ENCODE measurements at regions not wholly inside any gene's neighbourhood (a gene's known extent, or its start where the extent isn't known, plus 50 kb on each side); places are given as distances from the start of the nearest gene placed in this dataset.

GRCh38 chr12:126608607-126609175, 1543.5 kb downstream of the AACS start:
- Histone ChIP-seq H3K4me1 (no peaks in the 10 kb centered on the region), H3K27ac (no peak overlapping the region), H3K36me3 (no peaks in the 10 kb centered on the region), H3K27me3 (no peaks in the 10 kb centered on the region), H3K4me3 (no peak overlapping the region), H3K9me3 (peaks cover 0 to 32% (median 11%) of the 10 kb centered on the region in 12 donors)
- DNase-seq (no peak), ATAC-seq (no peak)
- WGBS, 4 donors: 63 to 77% (median 70%) methylated on average over 2 of the region's 2 CpGs
- intact Hi-C loops (cut with DNase I): no loop called here
- TF ChIP-seq POLR2A (IDR thresholded peaks at IDR 0.05): no peak
- TF ChIP-seq CTCF (IDR thresholded peaks at IDR 0.05): no peak

GRCh38 chr12:126616441-126616840, 1551.2 kb downstream of the AACS start:
- intact Hi-C loops (cut with DNase I): loop anchor here in 3 of 10 donors (5.0 to 10.0 kb wide), 2 partner anchors 1082 to 1084 kb away; no protein-coding TSS in a partner anchor
- Histone ChIP-seq H3K4me3 (no peak overlapping the region), H3K27me3 (no peaks in the 10 kb centered on the region), H3K36me3 (no peaks in the 10 kb centered on the region), H3K27ac (no peak overlapping the region), H3K4me1 (no peaks in the 10 kb centered on the region), H3K9me3 (peaks cover 0 to 36% (median 15%) of the 10 kb centered on the region in 12 donors)
- DNase-seq (no peak), ATAC-seq (no peak)
- TF ChIP-seq CTCF (IDR thresholded peaks at IDR 0.05) (no peak), POLR2A (IDR thresholded peaks at IDR 0.05) (no peak)
- WGBS, 4 donors: 92 to 94% (median 92%) methylated on average over 15 to 16 of the region's 16 CpGs

GRCh38 chr12:126617312-126617711, 1552.1 kb downstream of the AACS start:
- Histone ChIP-seq H3K36me3 (no peaks in the 10 kb centered on the region), H3K27me3 (no peaks in the 10 kb centered on the region)
- no peak for DNase-seq

GRCh38 chr12:126627596-126627995, 1562.4 kb downstream of the AACS start:
- no peaks in the 10 kb centered on the region for H3K36me3 ChIP-seq
- WGBS, 4 donors: 55 to 59% (median 58%) methylated on average over 4 of the region's 4 CpGs
- intact Hi-C loops (cut with DNase I): no loop called here
- no peak overlapping the region for H3K4me3 ChIP-seq
- no peaks in the 10 kb centered on the region for H3K4me1 ChIP-seq
- H3K27me3 ChIP-seq: peaks cover 0 to 6% (median 0%) of the 10 kb centered on the region in 9 donors
- ATAC-seq (no peak), DNase-seq (no peak)
- no peak overlapping the region for H3K27ac ChIP-seq
- TF ChIP-seq POLR2A (IDR thresholded peaks at IDR 0.05) (no peak), CTCF (IDR thresholded peaks at IDR 0.05) (no peak)
- H3K9me3 ChIP-seq: peaks cover 0 to 3% (median 0%) of the 10 kb centered on the region in 12 donors

More at GRCh38 chr12:126617312-126617711, 1552.1 kb downstream of the AACS start:
- H3K4me3 ChIP-seq: no peak overlapping the region
- intact Hi-C loops (cut with DNase I): loop anchor here in 3 of 10 donors (5.0 to 10.0 kb wide), 2 partner anchors 1083 to 1085 kb away; no protein-coding TSS in a partner anchor
- ATAC-seq: no peak
- WGBS, 4 donors: 84 to 91% (median 86%) methylated on average over 5 of the region's 5 CpGs
- no peak for TF ChIP-seq POLR2A (IDR thresholded peaks at IDR 0.05)
- peak in 8 of 12 donors; percentile 13 to 43 (median 32) for TF ChIP-seq CTCF (IDR thresholded peaks at IDR 0.05)
- H3K4me1 ChIP-seq: no peaks in the 10 kb centered on the region
- H3K9me3 ChIP-seq: peaks cover 0 to 32% (median 13%) of the 10 kb centered on the region in 12 donors
- H3K27ac ChIP-seq: no peak overlapping the region

All from heart left ventricle (tissue), 16 donors.